Fibroblast of skin of back (primary cell): ENCODE measurements at regions not wholly inside any gene's neighbourhood (a gene's known extent, or its start where the extent isn't known, plus 50 kb on each side); places are given as distances from the start of the nearest gene placed in this dataset.

Source experiments
- DNase-seq: peaks from one replicate; pipeline ENCODE4 v3.0.0-alpha.2; 2013

GRCh38 chr7:94054130-94054529 lies 50.0 kb upstream of the BET1 start:
- DNase-seq = no peak

- no peak for DNase-seq
Measured at GRCh38 chr7:94055963-94056362, 51.8 kb upstream of the BET1 start.

GRCh38 chr7:94056796-94057207 lies 52.6 kb upstream of the BET1 start:
- DNase-seq = peak; percentile 59

- DNase-seq = no peak
Measured at GRCh38 chr7:94057955-94058354, 53.8 kb upstream of the BET1 start.

GRCh38 chr7:94059746-94060145 lies 55.6 kb upstream of the BET1 start:
- no peak for DNase-seq

- DNase-seq = peak; percentile 28
Measured at GRCh38 chr7:94060752-94061151, 56.6 kb upstream of the BET1 start.

GRCh38 chr7:94061326-94061725 lies 57.2 kb upstream of the BET1 start:
- DNase-seq = no peak

- no peak for DNase-seq
Measured at GRCh38 chr7:94062372-94062771, 58.2 kb upstream of the BET1 start.

- peak; percentile 52 for DNase-seq
Measured at GRCh38 chr7:94064541-94065191, 60.5 kb upstream of the BET1 start.

- DNase-seq = no peak
Measured at GRCh38 chr7:94067047-94067446, 62.9 kb upstream of the BET1 start.

- DNase-seq = no peak
Measured at GRCh38 chr7:94067506-94067905, 63.4 kb upstream of the BET1 start.

- peak; percentile 19 for DNase-seq
Measured at GRCh38 chr7:94069162-94069739, 65.1 kb upstream of the BET1 start.

- no peak for DNase-seq
Measured at GRCh38 chr7:94080551-94080950, 76.4 kb upstream of the BET1 start.

- DNase-seq = no peak
Measured at GRCh38 chr7:94082126-94082525, 78.0 kb upstream of the BET1 start.

GRCh38 chr7:94087664-94088352 lies 83.7 kb upstream of the BET1 start:
- peak; percentile 71 for DNase-seq

GRCh38 chr7:94088560-94088959 lies 84.4 kb upstream of the BET1 start:
- DNase-seq = peak; percentile 50

GRCh38 chr7:94089806-94090205 lies 85.7 kb upstream of the BET1 start:
- no peak for DNase-seq

- no peak for DNase-seq
Measured at GRCh38 chr7:94092980-94093379, 88.8 kb upstream of the BET1 start.

GRCh38 chr7:94094298-94094697 lies 90.1 kb upstream of the BET1 start:
- no peak for DNase-seq

GRCh38 chr7:94095316-94096009 lies 91.3 kb upstream of the BET1 start:
- peak; percentile 19 for DNase-seq

- DNase-seq = no peak
Measured at GRCh38 chr7:94099679-94100078, 95.5 kb upstream of the BET1 start.

- no peak for DNase-seq
Measured at GRCh38 chr7:94100723-94101345, 96.7 kb upstream of the BET1 start.

- DNase-seq = no peak
Measured at GRCh38 chr7:94104301-94104700, 100.1 kb upstream of the BET1 start.
